C4-2B (cell line): ENCODE measurements at regions not wholly inside any gene's neighbourhood (a gene's known extent, or its start where the extent isn't known, plus 50 kb on each side); places are given as distances from the start of the nearest gene placed in this dataset.

Experiments
- H3K27ac ChIP-seq: fragments of 450-650 bp; 2 replicates; pipeline ENCODE4 v1.5.1; 2017
- ZFX ChIP-seq: fragments of 450-650 bp; IDR thresholded peaks from 2 replicates; pipeline ENCODE4 v1.6.1; 2017
- TF ChIP-seq, protein P1 (sequence below): fragments of 450-650 bp; conservative IDR thresholded peaks from 2 replicates; pipeline ENCODE4 v1.5.1; 2017; ENCODE audit warnings: mild to moderate bottlenecking

DNA sequence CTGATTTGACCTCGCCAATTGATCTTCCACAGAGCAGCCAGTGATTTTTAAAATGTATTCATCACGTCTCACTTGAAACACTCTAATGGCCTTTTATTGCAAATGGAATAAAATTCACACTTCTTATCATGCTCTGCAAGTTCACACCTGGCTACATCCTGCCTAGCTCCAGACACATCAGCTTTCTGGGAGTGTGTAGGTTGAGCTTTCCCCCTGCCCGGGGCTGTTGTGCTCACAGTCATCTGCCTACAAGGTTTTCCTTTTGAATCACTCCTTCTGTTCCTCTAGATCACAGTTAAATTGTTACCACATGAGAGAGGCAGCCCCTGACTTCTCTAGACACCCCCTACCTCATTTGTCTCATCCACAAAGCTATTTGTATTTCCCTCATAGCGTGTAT lies 674.5 kb downstream of the PRELID2 start:
- TF ChIP-seq, protein P1, sequence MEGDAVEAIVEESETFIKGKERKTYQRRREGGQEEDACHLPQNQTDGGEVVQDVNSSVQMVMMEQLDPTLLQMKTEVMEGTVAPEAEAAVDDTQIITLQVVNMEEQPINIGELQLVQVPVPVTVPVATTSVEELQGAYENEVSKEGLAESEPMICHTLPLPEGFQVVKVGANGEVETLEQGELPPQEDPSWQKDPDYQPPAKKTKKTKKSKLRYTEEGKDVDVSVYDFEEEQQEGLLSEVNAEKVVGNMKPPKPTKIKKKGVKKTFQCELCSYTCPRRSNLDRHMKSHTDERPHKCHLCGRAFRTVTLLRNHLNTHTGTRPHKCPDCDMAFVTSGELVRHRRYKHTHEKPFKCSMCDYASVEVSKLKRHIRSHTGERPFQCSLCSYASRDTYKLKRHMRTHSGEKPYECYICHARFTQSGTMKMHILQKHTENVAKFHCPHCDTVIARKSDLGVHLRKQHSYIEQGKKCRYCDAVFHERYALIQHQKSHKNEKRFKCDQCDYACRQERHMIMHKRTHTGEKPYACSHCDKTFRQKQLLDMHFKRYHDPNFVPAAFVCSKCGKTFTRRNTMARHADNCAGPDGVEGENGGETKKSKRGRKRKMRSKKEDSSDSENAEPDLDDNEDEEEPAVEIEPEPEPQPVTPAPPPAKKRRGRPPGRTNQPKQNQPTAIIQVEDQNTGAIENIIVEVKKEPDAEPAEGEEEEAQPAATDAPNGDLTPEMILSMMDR = no peak
- TF ChIP-seq ZFX = no peak
- no peak overlapping the region for H3K27ac ChIP-seq

DNA sequence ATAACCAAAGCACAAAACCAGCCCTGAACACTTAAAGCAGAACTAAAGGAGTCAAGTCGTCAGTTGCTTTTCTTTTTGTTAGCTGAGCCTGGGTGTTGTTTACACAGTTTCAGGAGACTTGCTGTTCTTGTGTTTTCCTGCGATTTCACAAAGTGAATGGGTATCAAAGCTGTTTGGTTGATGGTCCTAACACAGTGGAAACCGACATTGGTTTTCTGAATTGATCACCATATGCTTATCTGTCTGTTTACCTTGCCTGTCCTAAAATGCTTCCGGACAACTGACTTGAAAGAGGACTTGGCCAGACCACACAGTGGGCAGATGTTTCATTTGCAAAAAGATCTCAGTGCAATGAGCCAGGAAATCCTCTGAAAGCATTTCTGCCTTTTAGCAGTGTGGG lies 676.4 kb downstream of the PRELID2 start:
- H3K27ac ChIP-seq = no peak overlapping the region
- TF ChIP-seq, protein P1 = no peak
- TF ChIP-seq ZFX = no peak

DNA sequence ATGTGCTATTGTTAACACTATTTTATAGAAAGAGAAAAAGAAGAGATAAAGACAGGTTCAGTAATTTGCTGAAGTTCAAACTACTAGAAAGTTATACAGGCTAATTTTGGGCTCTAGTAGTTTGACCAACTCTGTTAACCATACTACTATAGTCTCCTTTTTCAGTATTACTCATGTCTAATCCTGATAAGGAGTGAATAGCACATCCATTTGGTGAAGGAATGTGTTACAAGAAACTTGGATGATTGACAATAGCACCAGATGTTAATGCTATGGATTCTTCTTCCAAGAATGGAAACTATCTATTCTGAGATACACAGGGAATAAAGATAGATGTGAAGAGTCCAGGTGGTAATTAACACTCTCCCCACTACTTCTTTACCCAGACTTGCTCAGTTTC lies 677.3 kb downstream of the PRELID2 start:
- TF ChIP-seq, protein P1 = no peak
- no peak for TF ChIP-seq ZFX
- no peak overlapping the region for H3K27ac ChIP-seq

- H3K27ac ChIP-seq = no peak overlapping the region
- TF ChIP-seq ZFX = no peak
- TF ChIP-seq, protein P1 = no peak
These were observed 693.6 kb downstream of the PRELID2 start for GRCh38 chr5:145141534-145141933.

DNA sequence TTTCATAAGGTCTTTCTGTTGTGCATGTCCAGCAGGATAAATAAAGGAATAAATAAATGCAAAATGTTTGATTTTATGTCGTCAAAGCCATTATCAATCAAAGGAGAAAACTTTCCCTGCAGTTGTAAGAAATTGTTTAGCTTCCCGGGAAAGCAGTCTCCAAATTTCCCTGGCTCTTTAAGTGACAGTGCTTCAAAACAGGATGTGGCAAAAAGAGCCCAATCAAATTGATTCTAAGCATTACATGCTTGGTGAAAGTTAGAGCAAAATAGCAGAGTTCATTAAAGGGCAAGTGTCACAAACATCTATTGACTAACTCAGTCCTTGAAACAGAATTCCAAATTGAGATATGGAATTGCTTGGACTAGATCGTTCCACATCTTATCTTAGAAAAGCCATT lies 704.1 kb downstream of the PRELID2 start:
- no peak overlapping the region for H3K27ac ChIP-seq
- no peak for TF ChIP-seq ZFX
- TF ChIP-seq, protein P1 = no peak

DNA sequence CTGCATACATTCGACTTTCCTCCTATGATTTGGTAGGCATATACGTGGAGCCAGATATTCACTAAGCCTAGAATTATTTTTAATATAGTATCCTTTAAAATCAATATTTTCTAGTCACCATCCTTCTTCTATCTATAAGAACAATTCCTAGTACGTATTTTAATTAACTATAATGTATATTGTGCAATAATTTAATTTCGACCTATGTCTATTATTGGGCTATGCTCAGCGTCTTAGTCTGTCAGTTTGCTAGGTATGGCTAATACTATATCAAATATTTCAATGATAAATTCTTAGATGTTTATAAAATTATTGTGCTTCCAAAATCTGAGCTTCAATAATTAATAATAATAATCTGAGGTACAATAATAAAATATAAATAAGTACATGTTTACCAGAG lies 705.3 kb downstream of the PRELID2 start:
- H3K27ac ChIP-seq = no peak overlapping the region

GRCh38 chr5:145124806-145125205 lies 710.3 kb downstream of the PRELID2 start:
- TF ChIP-seq, protein P1 = no peak
- TF ChIP-seq ZFX = no peak

More for the DNA sequence above, 705.3 kb downstream of the PRELID2 start:
- TF ChIP-seq, protein P1 = no peak
- TF ChIP-seq ZFX = no peak

More at GRCh38 chr5:145124806-145125205, 710.3 kb downstream of the PRELID2 start:
- H3K27ac ChIP-seq = no peak overlapping the region
